ENCODE measurements at regions not wholly inside any gene's neighbourhood (a gene's known extent, or its start where the extent isn't known, plus 50 kb on each side); places are given as distances from the start of the nearest gene placed in this dataset.
"Not testable (repeated sequence)": the region's sequence is repeated elsewhere in the genome, so short reads cannot be mapped to it uniquely, and the experiment has no call there.

GRCh38 chrX:68978255-68978654 lies 149.4 kb downstream of the EFNB1 start:
- no peak for TF ChIP-seq CTCF (conservative IDR thresholded peaks at IDR 0.05; ENCODE audit: low read depth, low read length)
- H3K4me3 ChIP-seq (ENCODE audit: low read length) = no peak overlapping the region
- no peak for DNase-seq (ENCODE audit: low read depth)

- H3K4me3 ChIP-seq (ENCODE audit: low read length) = no peak overlapping the region
- DNase-seq (ENCODE audit: low read depth) = no peak
- no peak for TF ChIP-seq CTCF (conservative IDR thresholded peaks at IDR 0.05; ENCODE audit: low read depth, low read length)
Measured at GRCh38 chrX:68953331-68953730, 124.5 kb downstream of the EFNB1 start.

GRCh38 chrX:68951942-68952619 lies 123.3 kb downstream of the EFNB1 start:
- H3K4me3 ChIP-seq (ENCODE audit: low read length); DNase-seq (ENCODE audit: low read depth): not testable (repeated sequence)

GRCh38 chrX:68950937-68951336 lies 122.1 kb downstream of the EFNB1 start:
- no peak for DNase-seq (ENCODE audit: low read depth)
- TF ChIP-seq CTCF (conservative IDR thresholded peaks at IDR 0.05; ENCODE audit: low read depth, low read length) = no peak
- H3K4me3 ChIP-seq (ENCODE audit: low read length) = no peak overlapping the region

- no peak for DNase-seq (ENCODE audit: low read depth)
- H3K4me3 ChIP-seq (ENCODE audit: low read length) = no peak overlapping the region
Measured at GRCh38 chrX:68947882-68948605, 119.2 kb downstream of the EFNB1 start.

GRCh38 chrX:68945603-68946228 lies 116.9 kb downstream of the EFNB1 start:
- peak; percentile 47 for TF ChIP-seq CTCF (conservative IDR thresholded peaks at IDR 0.05; ENCODE audit: low read depth, low read length)
- DNase-seq (ENCODE audit: low read depth) = no peak
- H3K4me3 ChIP-seq (ENCODE audit: low read length) = no peak overlapping the region

More at GRCh38 chrX:68947882-68948605, 119.2 kb downstream of the EFNB1 start:
- peak; percentile 4 for TF ChIP-seq CTCF (conservative IDR thresholded peaks at IDR 0.05; ENCODE audit: low read depth, low read length)

- no peak overlapping the region for H3K4me3 ChIP-seq (ENCODE audit: low read length)
- DNase-seq (ENCODE audit: low read depth) = no peak
- TF ChIP-seq CTCF (conservative IDR thresholded peaks at IDR 0.05; ENCODE audit: low read depth, low read length) = no peak
Measured at GRCh38 chrX:68945081-68945602, 116.3 kb downstream of the EFNB1 start.

Measured in retinal pigment epithelial cell (primary cell).